ENCODE measurements at regions not wholly inside any gene's neighbourhood (a gene's known extent, or its start where the extent isn't known, plus 50 kb on each side); places are given as distances from the start of the nearest gene placed in this dataset.

- TF ChIP-seq, protein P1, sequence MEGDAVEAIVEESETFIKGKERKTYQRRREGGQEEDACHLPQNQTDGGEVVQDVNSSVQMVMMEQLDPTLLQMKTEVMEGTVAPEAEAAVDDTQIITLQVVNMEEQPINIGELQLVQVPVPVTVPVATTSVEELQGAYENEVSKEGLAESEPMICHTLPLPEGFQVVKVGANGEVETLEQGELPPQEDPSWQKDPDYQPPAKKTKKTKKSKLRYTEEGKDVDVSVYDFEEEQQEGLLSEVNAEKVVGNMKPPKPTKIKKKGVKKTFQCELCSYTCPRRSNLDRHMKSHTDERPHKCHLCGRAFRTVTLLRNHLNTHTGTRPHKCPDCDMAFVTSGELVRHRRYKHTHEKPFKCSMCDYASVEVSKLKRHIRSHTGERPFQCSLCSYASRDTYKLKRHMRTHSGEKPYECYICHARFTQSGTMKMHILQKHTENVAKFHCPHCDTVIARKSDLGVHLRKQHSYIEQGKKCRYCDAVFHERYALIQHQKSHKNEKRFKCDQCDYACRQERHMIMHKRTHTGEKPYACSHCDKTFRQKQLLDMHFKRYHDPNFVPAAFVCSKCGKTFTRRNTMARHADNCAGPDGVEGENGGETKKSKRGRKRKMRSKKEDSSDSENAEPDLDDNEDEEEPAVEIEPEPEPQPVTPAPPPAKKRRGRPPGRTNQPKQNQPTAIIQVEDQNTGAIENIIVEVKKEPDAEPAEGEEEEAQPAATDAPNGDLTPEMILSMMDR (IDR thresholded peaks at IDR 0.05; ENCODE audit: low read depth, low read length) = no peak
- H3K4me3 ChIP-seq (ENCODE audit: low read depth, low read length) = no peak overlapping the region
Observed at GRCh38 chr9:107147134-107147533, 135.9 kb upstream of the RAD23B start.

DNA sequence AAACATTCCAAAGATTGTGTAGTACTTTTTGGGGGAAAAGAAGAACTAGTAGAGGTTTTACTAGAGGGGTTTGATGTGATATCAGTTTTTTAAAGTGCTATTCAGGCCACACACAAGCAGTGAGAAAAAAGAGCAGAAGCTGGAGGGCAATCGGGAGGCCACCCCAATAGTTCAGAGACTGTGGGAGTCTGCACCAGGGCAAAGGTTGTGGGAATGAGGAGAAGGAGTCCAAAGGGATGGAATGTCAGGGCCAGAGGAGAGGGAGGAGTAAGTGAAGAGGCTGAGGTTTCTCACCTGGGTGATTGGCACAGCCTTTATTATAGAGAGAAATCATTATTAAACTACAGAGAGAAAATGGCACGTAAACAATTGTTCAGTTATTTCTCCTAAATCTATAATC lies 134.9 kb upstream of the RAD23B start:
- TF ChIP-seq, protein P1 (IDR thresholded peaks at IDR 0.05; ENCODE audit: low read depth, low read length) = no peak
- no peak overlapping the region for H3K4me3 ChIP-seq (ENCODE audit: low read depth, low read length)

GRCh38 chr9:107149756-107150155 lies 133.3 kb upstream of the RAD23B start:
- TF ChIP-seq, protein P1 (IDR thresholded peaks at IDR 0.05; ENCODE audit: low read depth, low read length) = no peak

GRCh38 chr9:107153336-107153735 lies 129.7 kb upstream of the RAD23B start:
- no peak overlapping the region for H3K4me3 ChIP-seq (ENCODE audit: low read depth, low read length)
- TF ChIP-seq, protein P1 (IDR thresholded peaks at IDR 0.05; ENCODE audit: low read depth, low read length) = no peak

More at GRCh38 chr9:107149756-107150155, 133.3 kb upstream of the RAD23B start:
- no peak overlapping the region for H3K4me3 ChIP-seq (ENCODE audit: low read depth, low read length)

- TF ChIP-seq, protein P1 (IDR thresholded peaks at IDR 0.05; ENCODE audit: low read depth, low read length) = no peak
- no peak overlapping the region for H3K4me3 ChIP-seq (ENCODE audit: low read depth, low read length)
Observed at GRCh38 chr9:107154291-107154690, 128.8 kb upstream of the RAD23B start.

DNA sequence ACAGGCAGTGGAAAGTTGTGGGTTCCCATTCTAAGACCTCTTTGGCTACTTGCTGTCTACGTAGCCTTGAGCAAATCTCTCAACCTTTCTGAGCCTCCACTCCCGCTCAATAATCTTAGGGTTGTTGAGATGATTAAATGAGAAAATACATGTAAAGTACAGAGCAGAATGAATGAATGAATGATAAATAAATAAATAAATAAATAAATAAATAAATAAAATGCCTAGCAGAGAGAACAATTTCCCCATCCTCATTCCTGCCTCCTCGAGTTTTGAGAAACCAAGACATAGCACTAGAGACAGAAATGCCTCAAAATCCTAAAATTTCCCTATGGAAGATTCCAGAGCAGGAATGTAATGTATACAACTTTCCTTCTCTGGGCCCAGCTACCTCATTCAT lies 128.3 kb upstream of the RAD23B start:
- H3K4me3 ChIP-seq (ENCODE audit: low read depth, low read length) = no peak overlapping the region
- TF ChIP-seq, protein P1 (IDR thresholded peaks at IDR 0.05; ENCODE audit: low read depth, low read length) = no peak

DNA sequence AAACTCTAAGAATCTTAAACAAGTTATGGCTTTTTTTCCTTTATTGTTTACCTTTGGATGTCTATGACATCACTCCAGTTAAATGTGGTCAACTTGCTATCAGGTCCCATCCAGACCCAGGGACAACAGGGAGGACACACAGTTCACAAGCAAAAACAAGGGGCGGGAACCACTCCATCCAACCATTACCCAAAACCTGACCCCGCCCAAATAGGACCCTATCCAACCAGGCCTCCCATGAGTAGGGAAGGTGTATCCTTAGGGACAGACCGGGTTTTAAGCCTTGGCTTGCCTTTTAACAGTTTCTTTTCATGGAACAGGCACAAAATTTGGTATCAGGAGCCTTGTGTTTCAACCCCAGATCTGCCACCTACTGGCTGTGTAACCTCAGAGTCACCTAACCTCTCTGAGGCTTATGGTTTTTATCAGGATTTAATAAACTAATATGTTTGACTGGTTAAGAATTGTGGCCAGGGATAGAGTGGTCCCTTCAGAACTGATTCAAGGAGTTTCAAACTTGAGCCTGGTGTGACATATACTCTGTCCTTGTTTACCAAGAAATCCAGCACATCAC lies 127.7 kb upstream of the RAD23B start:
- no peak overlapping the region for H3K4me3 ChIP-seq (ENCODE audit: low read depth, low read length)
- TF ChIP-seq, protein P1 (IDR thresholded peaks at IDR 0.05; ENCODE audit: low read depth, low read length) = no peak

Data from WI38 (cell line).